AG10803 (cell line): ENCODE measurements at regions not wholly inside any gene's neighbourhood (a gene's known extent, or its start where the extent isn't known, plus 50 kb on each side); places are given as distances from the start of the nearest gene placed in this dataset.
A peak's percentile ranks its signal among the peaks of the same experiment; 100 is the strongest.

Experiments used
- DNase-seq: peaks from one replicate; pipeline ENCODE4 v3.0.0; 2010; ENCODE audit warnings: low read depth
- H3K4me3 ChIP-seq: 2 replicates; pipeline ENCODE4 v1.5.1; 2011; ENCODE audit warnings: mild to moderate bottlenecking, low read length, control low read depth
- CTCF ChIP-seq: conservative IDR thresholded peaks from 2 replicates; pipeline ENCODE4 v1.5.1; 2011; ENCODE audit warnings: mild to moderate bottlenecking, low read length, control low read depth, inconsistent platforms

GRCh38 chrX:142149919-142150318 lies 55.2 kb downstream of the MAGEC2 start:
- no peak overlapping the region for H3K4me3 ChIP-seq
- no peak for DNase-seq
- no peak for TF ChIP-seq CTCF

GRCh38 chrX:142134533-142134932 lies 70.6 kb downstream of the MAGEC2 start:
- DNase-seq, result no peak
- no peak for TF ChIP-seq CTCF
- H3K4me3 ChIP-seq, result no peak overlapping the region

DNA sequence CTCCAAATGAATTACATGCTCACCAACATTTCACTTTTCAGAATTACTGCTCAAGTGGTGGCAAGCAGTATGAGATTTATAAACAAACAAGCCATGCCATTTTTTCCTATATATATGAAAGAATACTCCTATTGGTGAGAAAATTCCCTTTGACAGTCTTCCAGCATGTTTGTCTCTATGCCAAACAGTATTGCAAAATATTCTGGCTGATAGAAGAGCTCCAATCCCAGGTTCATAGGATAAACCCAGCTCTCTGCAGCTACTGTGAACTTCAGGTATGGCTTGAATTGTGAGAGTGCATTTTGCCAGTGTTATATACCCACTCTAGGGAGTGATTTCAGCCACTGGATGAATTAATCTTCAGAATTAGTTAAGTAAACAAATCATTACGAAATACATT lies 108.8 kb downstream of the MAGEC2 start:
- no peak for DNase-seq
- no peak overlapping the region for H3K4me3 ChIP-seq
- TF ChIP-seq CTCF, result no peak

GRCh38 chrX:142095651-142096245 lies 109.3 kb downstream of the MAGEC2 start:
- TF ChIP-seq CTCF, result no peak
- DNase-seq, result no peak
- H3K4me3 ChIP-seq, result no peak overlapping the region

GRCh38 chrX:142089193-142089592 lies 115.9 kb downstream of the MAGEC2 start:
- DNase-seq, result peak; percentile 3
- TF ChIP-seq CTCF, result no peak; the same call in 1 of the 2 replicates
- H3K4me3 ChIP-seq, result no peak overlapping the region

- TF ChIP-seq CTCF, result no peak
- no peak for DNase-seq
- H3K4me3 ChIP-seq, result no peak overlapping the region
Measured at GRCh38 chrX:142084611-142085010, 120.5 kb downstream of the MAGEC2 start.

DNA sequence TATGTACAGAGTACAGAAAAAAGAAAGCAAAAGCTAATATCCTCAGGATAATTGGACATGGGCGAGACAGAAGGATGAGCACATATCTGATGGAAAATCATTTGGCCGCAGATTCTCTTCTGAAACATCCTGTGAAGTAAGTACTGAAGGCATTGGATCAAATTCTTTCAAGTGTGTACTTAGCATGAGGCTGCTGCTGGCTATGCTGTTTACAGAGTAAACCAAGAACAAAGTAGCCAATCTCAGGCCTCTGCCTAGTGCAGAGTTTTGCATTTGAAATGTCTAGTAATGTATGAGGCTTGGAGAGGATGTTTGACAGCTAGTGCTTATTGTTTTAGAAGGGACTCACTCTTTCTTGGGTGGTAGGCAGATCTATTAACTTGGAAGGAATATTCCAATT lies 128.5 kb downstream of the MAGEC2 start:
- no peak for TF ChIP-seq CTCF
- DNase-seq, result no peak
- H3K4me3 ChIP-seq, result no peak overlapping the region
